H9 (cell line): ENCODE measurements at regions not wholly inside any gene's neighbourhood (a gene's known extent, or its start where the extent isn't known, plus 50 kb on each side); places are given as distances from the start of the nearest gene placed in this dataset.

Experiments
- DNase-seq: peaks from one replicate; pipeline ENCODE4 v3.0.0-alpha.2; 2017
- H2AFZ ChIP-seq: one replicate; pipeline ENCODE4 v1.6.1; 2013; ENCODE audit warnings: mild to moderate bottlenecking, low read length, control low read depth, moderate library complexity
- H2AK5ac ChIP-seq: 2 replicates; pipeline ENCODE4 v1.6.1; 2013; ENCODE audit warnings: low read length, control low read depth, mixed read lengths; ENCODE audit not compliant: insufficient read length
- H2BK120ac ChIP-seq: one replicate; pipeline ENCODE4 v1.6.1; 2013; ENCODE audit warnings: low read depth, mild to moderate bottlenecking, low read length, control low read depth, inconsistent platforms; ENCODE audit not compliant: poor library complexity, severe bottlenecking
- H2BK12ac ChIP-seq: 2 replicates; pipeline ENCODE4 v1.6.1; 2013; ENCODE audit warnings: low read length, control low read depth, mixed read lengths, low read depth; ENCODE audit not compliant: insufficient read length
- H2BK15ac ChIP-seq: 2 replicates; pipeline ENCODE4 v1.6.1; 2013; ENCODE audit warnings: low read depth, low read length, control low read depth
- H2BK20ac ChIP-seq: one replicate; pipeline ENCODE4 v1.6.1; 2013; ENCODE audit warnings: low read depth, mild to moderate bottlenecking, low read length, control low read depth, inconsistent platforms; ENCODE audit not compliant: poor library complexity, severe bottlenecking
- H2BK5ac ChIP-seq: 2 replicates; pipeline ENCODE4 v1.6.1; 2013; ENCODE audit warnings: low read length, control low read depth, mixed read lengths; ENCODE audit not compliant: insufficient read length
- H3K14ac ChIP-seq: 2 replicates; pipeline ENCODE4 v1.6.1; 2013; ENCODE audit warnings: low read length, control low read depth; ENCODE audit not compliant: insufficient read depth
- H3K18ac ChIP-seq: 2 replicates; pipeline ENCODE4 v1.6.1; 2013; ENCODE audit warnings: low read depth, mild to moderate bottlenecking, mixed read lengths, low read length, control low read depth; ENCODE audit not compliant: insufficient read length
- H3K23ac ChIP-seq: 2 replicates; pipeline ENCODE4 v1.6.1; 2013; ENCODE audit warnings: low read length, control low read depth, mixed read lengths, low read depth; ENCODE audit not compliant: insufficient read length
- H3K23me2 ChIP-seq: 2 replicates; pipeline ENCODE4 v1.6.1; 2013; ENCODE audit warnings: low read depth, mild to moderate bottlenecking, mixed read lengths, low read length, control low read depth; ENCODE audit not compliant: insufficient read length, poor library complexity, severe bottlenecking
- H3K27ac ChIP-seq: 2 replicates; pipeline ENCODE4 v1.5.1; 2013; ENCODE audit warnings: low read length, control low read depth, mixed read lengths, low read depth; ENCODE audit not compliant: insufficient read length
- H3K27me3 ChIP-seq: 2 replicates; pipeline ENCODE4 v1.6.1; 2013; ENCODE audit warnings: low read length, control low read depth, inconsistent platforms; ENCODE audit not compliant: insufficient read depth
- H3K4ac ChIP-seq: 2 replicates; pipeline ENCODE4 v1.6.1; 2013; ENCODE audit warnings: low read depth, mild to moderate bottlenecking, control low read depth, inconsistent platforms, low read length, moderate library complexity
- H3K4me1 ChIP-seq: 2 replicates; pipeline ENCODE4 v1.6.1; 2013; ENCODE audit warnings: low read length, control low read depth, inconsistent platforms; ENCODE audit not compliant: insufficient read depth
- H3K4me2 ChIP-seq: 2 replicates; pipeline ENCODE4 v1.6.1; 2013; ENCODE audit warnings: low read length, control low read depth, mixed read lengths; ENCODE audit not compliant: insufficient read length, insufficient read depth
- H3K56ac ChIP-seq: 2 replicates; pipeline ENCODE4 v1.6.1; 2013; ENCODE audit warnings: low read depth, mild to moderate bottlenecking, mixed read lengths, low read length, control low read depth; ENCODE audit not compliant: insufficient read length
- H3K79me1 ChIP-seq: 2 replicates; pipeline ENCODE4 v1.6.1; 2013; ENCODE audit warnings: low read depth, mild to moderate bottlenecking, moderate library complexity, low read length, control low read depth, inconsistent platforms; ENCODE audit not compliant: insufficient read depth, poor library complexity, severe bottlenecking
- H3K79me2 ChIP-seq: 2 replicates; pipeline ENCODE4 v1.6.1; 2013; ENCODE audit warnings: low read length, control low read depth, inconsistent platforms; ENCODE audit not compliant: insufficient read depth
- H3K9ac ChIP-seq: 2 replicates; pipeline ENCODE4 v1.6.1; 2013; ENCODE audit warnings: low read length, control low read depth, mixed read lengths; ENCODE audit not compliant: insufficient read length; ENCODE audit errors: extremely low read depth
- H3K9me3 ChIP-seq: one replicate; pipeline ENCODE4 v1.6.1; 2013; ENCODE audit warnings: low read depth, low read length, inconsistent platforms; ENCODE audit not compliant: control insufficient read depth
- H3T11ph ChIP-seq: one replicate; pipeline ENCODE4 v1.6.1; 2013; ENCODE audit warnings: mild to moderate bottlenecking, low read length, control low read depth, inconsistent platforms
- H4K20me1 ChIP-seq: one replicate; pipeline ENCODE4 v1.6.1; 2013; ENCODE audit not compliant: control insufficient read depth, insufficient read length, insufficient read depth
- H4K5ac ChIP-seq: 2 replicates; pipeline ENCODE4 v1.6.1; 2013; ENCODE audit warnings: low read depth, mild to moderate bottlenecking, mixed read lengths, low read length, control low read depth; ENCODE audit not compliant: insufficient read length
- H4K8ac ChIP-seq: replicated peaks from 2 replicates; pipeline ENCODE4 v1.6.1; 2013; ENCODE audit warnings: low read length, control low read depth, mixed read lengths, low read depth; ENCODE audit not compliant: insufficient read length
- H4K91ac ChIP-seq: 2 replicates; pipeline ENCODE4 v1.6.1; 2013; ENCODE audit warnings: low read depth, mild to moderate bottlenecking, moderate library complexity, mixed read lengths, low read length, control low read depth; ENCODE audit not compliant: insufficient read length
- H3K27ac Mint-ChIP-seq, 3 experiments: 2 replicates in 2 of 3; 3 replicates in 1 of 3; pipeline ENCODE4 v1.8.0; 2020 to 2021; ENCODE audit warnings: mixed read lengths in 3 of 3, mild to moderate bottlenecking in 1 of 3, moderate library complexity in 1 of 3
- H3K27me3 Mint-ChIP-seq: 2 replicates; pipeline ENCODE4 v1.8.0; 2021; ENCODE audit warnings: low read depth, mild to moderate bottlenecking, moderate library complexity, mixed read lengths
- H3K36me3 Mint-ChIP-seq, 3 experiments: 2 replicates in 2 of 3; 3 replicates in 1 of 3; pipeline ENCODE4 v1.8.0; 2020 to 2021; ENCODE audit warnings: low read depth in 3 of 3, mixed read lengths in 3 of 3; ENCODE audit not compliant: insufficient read depth in 1 of 3
- H3K4me1 Mint-ChIP-seq, 2 experiments: 2 replicates each; pipeline ENCODE4 v1.8.0; 2020; ENCODE audit warnings: mixed read lengths in 2 of 2
- H3K4me3 Mint-ChIP-seq, 2 experiments: 2 replicates in 1 of 2; 3 replicates in 1 of 2; pipeline ENCODE4 v1.8.0; 2020 to 2021; ENCODE audit warnings: mild to moderate bottlenecking in 2 of 2, mixed read lengths in 2 of 2, moderate library complexity in 1 of 2
- H3K9me3 Mint-ChIP-seq, 2 experiments: 2 replicates in 1 of 2; 3 replicates in 1 of 2; pipeline ENCODE4 v1.8.0; 2020; ENCODE audit warnings: mild to moderate bottlenecking in 2 of 2, mixed read lengths in 2 of 2, moderate library complexity in 1 of 2
- CTCF ChIP-seq: fragments of 200-600 bp; sonication (generic); conservative IDR thresholded peaks from 3 replicates; pipeline ENCODE4 v1.8.0; 2021; ENCODE audit warnings: antibody characterized with exemption, mild to moderate bottlenecking
- WGBS: extraction: QIAGEN DNeasy Blood & Tissue Kit; methylation state at CpG from one replicate; pipeline ENCODE4 v1.1.7; 2013; ENCODE audit warnings: missing lambda C conversion rate, low lambda C conversion rate, mixed read lengths; ENCODE audit not compliant: insufficient read length; ENCODE audit errors: extremely low coverage; 5-methylcytosine and 5-hydroxymethylcytosine counted together

- no peaks in the 10 kb centered on the region; a peak in 1 of 7 replicates for H3K36me3 Mint-ChIP-seq
- no peak overlapping the region for H3K14ac ChIP-seq
- H4K5ac ChIP-seq = no peak overlapping the region
- DNase-seq = no peak
- H3K23ac ChIP-seq = peak overlapping the region; percentile 10
- H3K27ac ChIP-seq = no peak overlapping the region
- H4K8ac ChIP-seq = no peak overlapping the region
- H2BK5ac ChIP-seq = no peak overlapping the region
- H3K4me2 ChIP-seq = no peak overlapping the region
- no peaks in the 10 kb centered on the region for H3K79me2 ChIP-seq
- TF ChIP-seq CTCF = no peak
- H3K9ac ChIP-seq = no peak overlapping the region
- no peaks in the 10 kb centered on the region for H3K27me3 ChIP-seq
- H3K9me3 ChIP-seq = no peaks in the 10 kb centered on the region
- no peak overlapping the region for H2BK20ac ChIP-seq
- H3K27ac Mint-ChIP-seq = no peak overlapping the region
- no CpG with 5 or more reads among the region's 2 CpGs for WGBS
- no peak overlapping the region for H2AK5ac ChIP-seq
- peaks cover 5% of the 10 kb centered on the region for H3K27me3 Mint-ChIP-seq
- peaks cover 0 to 2% of the 10 kb centered on the region in 2 experiments; a peak in 3 of 4 replicates for H3K4me1 Mint-ChIP-seq
- no peaks in the 10 kb centered on the region for H3K4me1 ChIP-seq
- H3K56ac ChIP-seq = no peak overlapping the region
- no peaks in the 10 kb centered on the region for H3K79me1 ChIP-seq
- no peak overlapping the region for H3K18ac ChIP-seq
- no peaks in the 10 kb centered on the region for H3K23me2 ChIP-seq
- no peaks in the 10 kb centered on the region for H3K9me3 Mint-ChIP-seq
- no peak overlapping the region for H4K91ac ChIP-seq
- no peaks in the 10 kb centered on the region for H4K20me1 ChIP-seq
- no peak overlapping the region for H3T11ph ChIP-seq
- H2BK15ac ChIP-seq = no peak overlapping the region
- no peak overlapping the region for H2BK12ac ChIP-seq
- no peak overlapping the region for H2AFZ ChIP-seq
- no peak overlapping the region for H3K4ac ChIP-seq
- H3K4me3 Mint-ChIP-seq = no peak overlapping the region
- H2BK120ac ChIP-seq = no peak overlapping the region
Measured at GRCh38 chr10:128257428-128257827, 131.2 kb upstream of the MKI67 start.
